ENCODE measurements at regions not wholly inside any gene's neighbourhood (a gene's known extent, or its start where the extent isn't known, plus 50 kb on each side); places are given as distances from the start of the nearest gene placed in this dataset.

GRCh38 chr11:121733858-121734257, 281.1 kb upstream of the SORL1-AS1 start:
- TF ChIP-seq SIN3A (IDR thresholded peaks at IDR 0.05; ENCODE audit: borderline replicate concordance, insufficient read depth, low read length): no peak
- no peak for TF ChIP-seq POLR2AphosphoS5 (IDR thresholded peaks at IDR 0.05; ENCODE audit: low read depth, low read length)
- no peak for TF ChIP-seq REST (IDR thresholded peaks at IDR 0.05; ENCODE audit: insufficient read depth in 1 of 2, low read depth in 2 of 2, low read length in 2 of 2)
